HEK293 (cell line): ENCODE measurements at regions not wholly inside any gene's neighbourhood (a gene's known extent, or its start where the extent isn't known, plus 50 kb on each side); places are given as distances from the start of the nearest gene placed in this dataset.

Source experiments
- CTCF ChIP-seq: fragments of 450-650 bp; formaldehyde crosslinking; IDR thresholded peaks from 2 replicates; pipeline ENCODE4 v1.5.1; 2016; ENCODE audit warnings: missing biosample characterization, missing genetic modification characterization
- GLIS1 ChIP-seq: fragments of 450-650 bp; formaldehyde crosslinking; IDR thresholded peaks from 2 replicates; pipeline ENCODE4 v1.5.1; 2016; ENCODE audit warnings: missing biosample characterization, missing genetic modification characterization
- MEIS1 ChIP-seq: sonication (generic); formaldehyde crosslinking; IDR thresholded peaks from 2 replicates; pipeline ENCODE4 v1.8.1; 2022; ENCODE audit warnings: missing genetic modification reagents, mild to moderate bottlenecking, borderline replicate concordance
- SP7 ChIP-seq: fragments of 450-650 bp; formaldehyde crosslinking; IDR thresholded peaks from 2 replicates; pipeline ENCODE4 v1.5.1; 2016; ENCODE audit warnings: missing biosample characterization, missing genetic modification characterization
- YY1 ChIP-seq: fragments of 450-650 bp; formaldehyde crosslinking; IDR thresholded peaks from 2 replicates; pipeline ENCODE4 v1.5.1; 2018; ENCODE audit warnings: missing biosample characterization, missing genetic modification characterization
- ZBTB49 ChIP-seq: fragments of 450-650 bp; formaldehyde crosslinking; IDR thresholded peaks from 2 replicates; pipeline ENCODE4 v1.5.1; 2016; ENCODE audit warnings: missing biosample characterization, missing genetic modification characterization, low read depth
- ZNF488 ChIP-seq: fragments of 450-650 bp; formaldehyde crosslinking; IDR thresholded peaks from 2 replicates; pipeline ENCODE4 v1.5.1; 2016; ENCODE audit warnings: missing biosample characterization, missing genetic modification characterization
- ZNF521 ChIP-seq: fragments of 450-650 bp; formaldehyde crosslinking; IDR thresholded peaks from 2 replicates; pipeline ENCODE4 v1.5.1; 2017; ENCODE audit warnings: missing biosample characterization, mild to moderate bottlenecking, missing genetic modification characterization
- ZNF585B ChIP-seq: fragments of 450-650 bp; formaldehyde crosslinking; IDR thresholded peaks from 2 replicates; pipeline ENCODE4 v1.5.1; 2016; ENCODE audit warnings: missing biosample characterization, missing genetic modification characterization
- ZNF660 ChIP-seq: fragments of 450-650 bp; IDR thresholded peaks from 2 replicates; pipeline ENCODE4 v1.5.1; 2018; ENCODE audit warnings: missing biosample characterization, mild to moderate bottlenecking, missing genetic modification characterization
- TF ChIP-seq, protein P1 (sequence below): fragments of 450-650 bp; formaldehyde crosslinking; IDR thresholded peaks from 2 replicates; pipeline ENCODE4 v1.5.1; 2016; ENCODE audit warnings: missing biosample characterization, missing genetic modification characterization
- TF ChIP-seq, protein P2 (sequence below): fragments of 450-650 bp; formaldehyde crosslinking; IDR thresholded peaks from 2 replicates; pipeline ENCODE4 v1.5.1; 2016; ENCODE audit warnings: missing biosample characterization, missing genetic modification characterization, borderline replicate concordance
- TF ChIP-seq, protein P3 (sequence below): fragments of 450-650 bp; formaldehyde crosslinking; IDR thresholded peaks from 2 replicates; pipeline ENCODE4 v1.5.1; 2017; ENCODE audit warnings: missing biosample characterization, mild to moderate bottlenecking, missing genetic modification characterization, moderate library complexity

- no peak for TF ChIP-seq SP7
- no peak for TF ChIP-seq ZBTB49 (tag by site-specific recombination)
- no peak for TF ChIP-seq GLIS1
- no peak for TF ChIP-seq CTCF (tag by site-specific recombination)
- TF ChIP-seq ZNF488 (tag by site-specific recombination) = no peak
- TF ChIP-seq, protein P1, sequence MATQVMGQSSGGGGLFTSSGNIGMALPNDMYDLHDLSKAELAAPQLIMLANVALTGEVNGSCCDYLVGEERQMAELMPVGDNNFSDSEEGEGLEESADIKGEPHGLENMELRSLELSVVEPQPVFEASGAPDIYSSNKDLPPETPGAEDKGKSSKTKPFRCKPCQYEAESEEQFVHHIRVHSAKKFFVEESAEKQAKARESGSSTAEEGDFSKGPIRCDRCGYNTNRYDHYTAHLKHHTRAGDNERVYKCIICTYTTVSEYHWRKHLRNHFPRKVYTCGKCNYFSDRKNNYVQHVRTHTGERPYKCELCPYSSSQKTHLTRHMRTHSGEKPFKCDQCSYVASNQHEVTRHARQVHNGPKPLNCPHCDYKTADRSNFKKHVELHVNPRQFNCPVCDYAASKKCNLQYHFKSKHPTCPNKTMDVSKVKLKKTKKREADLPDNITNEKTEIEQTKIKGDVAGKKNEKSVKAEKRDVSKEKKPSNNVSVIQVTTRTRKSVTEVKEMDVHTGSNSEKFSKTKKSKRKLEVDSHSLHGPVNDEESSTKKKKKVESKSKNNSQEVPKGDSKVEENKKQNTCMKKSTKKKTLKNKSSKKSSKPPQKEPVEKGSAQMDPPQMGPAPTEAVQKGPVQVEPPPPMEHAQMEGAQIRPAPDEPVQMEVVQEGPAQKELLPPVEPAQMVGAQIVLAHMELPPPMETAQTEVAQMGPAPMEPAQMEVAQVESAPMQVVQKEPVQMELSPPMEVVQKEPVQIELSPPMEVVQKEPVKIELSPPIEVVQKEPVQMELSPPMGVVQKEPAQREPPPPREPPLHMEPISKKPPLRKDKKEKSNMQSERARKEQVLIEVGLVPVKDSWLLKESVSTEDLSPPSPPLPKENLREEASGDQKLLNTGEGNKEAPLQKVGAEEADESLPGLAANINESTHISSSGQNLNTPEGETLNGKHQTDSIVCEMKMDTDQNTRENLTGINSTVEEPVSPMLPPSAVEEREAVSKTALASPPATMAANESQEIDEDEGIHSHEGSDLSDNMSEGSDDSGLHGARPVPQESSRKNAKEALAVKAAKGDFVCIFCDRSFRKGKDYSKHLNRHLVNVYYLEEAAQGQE = no peak
- no peak for TF ChIP-seq ZNF521 (tag by site-specific recombination)
- TF ChIP-seq MEIS1 = no peak
- no peak for TF ChIP-seq ZNF660 (tag by site-specific recombination)
- TF ChIP-seq, protein P2, sequence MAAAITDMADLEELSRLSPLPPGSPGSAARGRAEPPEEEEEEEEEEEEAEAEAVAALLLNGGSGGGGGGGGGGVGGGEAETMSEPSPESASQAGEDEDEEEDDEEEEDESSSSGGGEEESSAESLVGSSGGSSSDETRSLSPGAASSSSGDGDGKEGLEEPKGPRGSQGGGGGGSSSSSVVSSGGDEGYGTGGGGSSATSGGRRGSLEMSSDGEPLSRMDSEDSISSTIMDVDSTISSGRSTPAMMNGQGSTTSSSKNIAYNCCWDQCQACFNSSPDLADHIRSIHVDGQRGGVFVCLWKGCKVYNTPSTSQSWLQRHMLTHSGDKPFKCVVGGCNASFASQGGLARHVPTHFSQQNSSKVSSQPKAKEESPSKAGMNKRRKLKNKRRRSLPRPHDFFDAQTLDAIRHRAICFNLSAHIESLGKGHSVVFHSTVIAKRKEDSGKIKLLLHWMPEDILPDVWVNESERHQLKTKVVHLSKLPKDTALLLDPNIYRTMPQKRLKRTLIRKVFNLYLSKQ (tag by site-specific recombination) = no peak
- TF ChIP-seq, protein P3, sequence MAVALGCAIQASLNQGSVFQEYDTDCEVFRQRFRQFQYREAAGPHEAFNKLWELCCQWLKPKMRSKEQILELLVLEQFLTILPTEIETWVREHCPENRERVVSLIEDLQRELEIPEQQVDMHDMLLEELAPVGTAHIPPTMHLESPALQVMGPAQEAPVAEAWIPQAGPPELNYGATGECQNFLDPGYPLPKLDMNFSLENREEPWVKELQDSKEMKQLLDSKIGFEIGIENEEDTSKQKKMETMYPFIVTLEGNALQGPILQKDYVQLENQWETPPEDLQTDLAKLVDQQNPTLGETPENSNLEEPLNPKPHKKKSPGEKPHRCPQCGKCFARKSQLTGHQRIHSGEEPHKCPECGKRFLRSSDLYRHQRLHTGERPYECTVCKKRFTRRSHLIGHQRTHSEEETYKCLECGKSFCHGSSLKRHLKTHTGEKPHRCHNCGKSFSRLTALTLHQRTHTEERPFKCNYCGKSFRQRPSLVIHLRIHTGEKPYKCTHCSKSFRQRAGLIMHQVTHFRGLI (tag by site-specific recombination) = no peak
- no peak for TF ChIP-seq YY1 (tag by site-specific recombination)
- no peak for TF ChIP-seq ZNF585B
Observed at GRCh38 chr9:18037981-18038380, 436.0 kb upstream of the ADAMTSL1 start.
